T-helper 2 cell treated with Interferon-gamma antibody and Interleukin-4, amounts not matched to agents 5 μg/mL and 100 μg/mL, for 36 hours (primary cell): ENCODE measurements at regions not wholly inside any gene's neighbourhood (a gene's known extent, or its start where the extent isn't known, plus 50 kb on each side); places are given as distances from the start of the nearest gene placed in this dataset.

Experiments
- DNase-seq: peaks from one replicate; pipeline ENCODE4 v3.0.0; 2021; ENCODE audit warnings: low spot score
- H3K27ac Mint-ChIP-seq: one replicate; pipeline ENCODE4 v1.8.0; 2021; ENCODE audit warnings: mild to moderate bottlenecking, mixed read lengths
- H3K27me3 Mint-ChIP-seq: one replicate; pipeline ENCODE4 v1.8.0; 2021; ENCODE audit warnings: low read depth, mixed read lengths
- H3K36me3 Mint-ChIP-seq: one replicate; pipeline ENCODE4 v1.8.0; 2021; ENCODE audit warnings: low read depth, mixed read lengths
- H3K4me1 Mint-ChIP-seq: one replicate; pipeline ENCODE4 v1.8.0; 2021; ENCODE audit warnings: low read depth, mixed read lengths
- H3K4me3 Mint-ChIP-seq: one replicate; pipeline ENCODE4 v1.8.0; 2022; ENCODE audit warnings: mild to moderate bottlenecking, moderate library complexity, mixed read lengths
- H3K9me3 Mint-ChIP-seq: one replicate; pipeline ENCODE4 v1.8.0; 2021; ENCODE audit warnings: mixed read lengths

DNA sequence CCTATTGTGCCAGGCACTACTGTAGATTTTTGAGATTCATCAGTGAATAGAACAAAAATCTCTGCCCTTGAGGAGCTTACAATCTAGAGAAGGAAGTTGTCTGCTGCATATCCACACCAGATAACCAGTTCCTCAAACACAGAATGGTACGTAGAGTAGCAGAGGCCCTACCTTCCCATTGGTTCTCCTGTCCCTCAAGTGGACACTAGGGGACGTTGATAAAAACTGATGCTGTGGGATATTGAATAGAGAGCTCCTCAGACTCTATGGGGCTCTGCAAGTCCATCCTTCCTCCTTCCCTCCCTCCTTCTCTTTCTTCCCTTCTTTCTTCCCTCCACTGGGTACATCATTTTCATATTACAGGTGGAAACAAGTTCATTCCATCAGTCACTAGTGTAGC is 371.3 kb downstream of the PBX1 start:
- H3K4me1 Mint-ChIP-seq, result no peaks in the 10 kb centered on the region
- no peaks in the 10 kb centered on the region for H3K36me3 Mint-ChIP-seq
- no peak for DNase-seq
- no peaks in the 10 kb centered on the region for H3K9me3 Mint-ChIP-seq
- no peak overlapping the region for H3K27ac Mint-ChIP-seq
- no peak overlapping the region for H3K4me3 Mint-ChIP-seq
- H3K27me3 Mint-ChIP-seq, result no peaks in the 10 kb centered on the region

DNA sequence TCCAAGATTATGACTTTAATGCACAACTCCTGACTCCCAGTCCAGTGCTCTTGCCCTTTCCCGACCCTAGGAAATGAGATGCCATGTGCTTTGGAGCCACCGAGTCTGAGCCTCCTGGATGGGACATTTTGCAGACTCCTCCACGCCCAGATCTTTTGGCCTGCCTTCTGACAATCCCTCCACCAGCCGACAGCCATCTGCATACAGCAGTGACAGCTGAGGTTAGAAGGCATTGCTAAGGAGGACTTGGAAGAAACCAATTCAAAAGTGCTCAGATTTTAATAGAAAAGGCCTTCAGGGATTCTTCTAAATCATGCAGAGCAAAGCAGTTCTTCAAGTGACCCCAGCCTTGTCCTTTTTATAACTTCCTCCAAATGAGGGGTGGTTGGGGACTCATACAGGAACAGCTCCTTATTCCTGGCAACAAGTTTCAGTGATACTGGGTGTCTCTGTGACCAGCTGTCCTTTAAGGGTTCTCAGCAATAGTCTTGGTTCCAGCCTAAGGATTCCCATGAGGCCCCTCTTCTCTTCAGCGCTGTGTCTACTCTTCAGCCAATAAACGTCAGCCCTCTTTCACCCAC is 369.3 kb downstream of the PBX1 start:
- no peak for DNase-seq
- Mint-ChIP-seq H3K9me3 (no peaks in the 10 kb centered on the region), H3K27ac (no peak overlapping the region), H3K36me3 (no peaks in the 10 kb centered on the region), H3K27me3 (no peaks in the 10 kb centered on the region), H3K4me3 (no peak overlapping the region), H3K4me1 (no peaks in the 10 kb centered on the region)

DNA sequence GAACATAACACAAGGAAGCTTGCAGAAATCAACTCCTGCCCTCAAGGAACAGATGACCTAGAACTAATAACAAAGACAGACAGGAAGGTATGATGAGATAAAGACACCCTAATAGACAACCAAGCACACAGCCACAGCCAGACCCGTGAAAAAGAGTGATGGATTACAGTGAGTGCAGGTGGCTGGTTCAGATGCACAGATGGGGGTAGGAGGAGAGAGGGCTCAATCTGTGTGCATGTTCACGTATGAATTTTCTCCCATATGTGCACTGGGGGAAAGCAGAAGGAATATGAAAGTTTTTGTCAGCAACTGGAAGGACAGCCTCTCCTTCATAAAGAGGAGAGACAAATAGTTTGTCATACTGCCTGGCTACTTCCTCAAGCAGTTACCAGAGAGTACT is 367.1 kb downstream of the PBX1 start:
- Mint-ChIP-seq H3K9me3 (no peaks in the 10 kb centered on the region), H3K27me3 (no peaks in the 10 kb centered on the region), H3K36me3 (no peaks in the 10 kb centered on the region), H3K4me3 (no peak overlapping the region), H3K4me1 (no peaks in the 10 kb centered on the region), H3K27ac (no peak overlapping the region)
- DNase-seq, result no peak

DNA sequence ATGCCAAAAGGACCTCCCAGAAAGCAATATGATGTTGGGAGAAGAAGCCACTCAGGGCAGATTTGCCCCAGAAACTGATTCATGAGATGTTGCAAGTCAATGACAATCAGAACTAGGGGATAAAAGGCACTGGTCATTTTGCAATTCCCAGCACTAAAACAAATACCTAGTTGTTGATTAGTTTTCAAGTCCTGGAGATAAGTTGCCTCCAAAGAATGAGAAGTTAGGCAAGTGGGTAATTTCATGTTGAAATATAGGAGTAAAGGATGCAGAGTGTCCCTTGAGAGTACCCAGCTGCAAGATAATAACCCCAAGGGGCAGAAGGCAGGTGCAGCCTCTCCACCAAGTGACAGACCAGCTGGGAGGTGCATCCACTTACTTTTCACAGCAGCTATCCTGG is 363.6 kb downstream of the PBX1 start:
- Mint-ChIP-seq H3K36me3 (no peaks in the 10 kb centered on the region), H3K27me3 (no peaks in the 10 kb centered on the region), H3K9me3 (no peaks in the 10 kb centered on the region), H3K27ac (no peak overlapping the region), H3K4me3 (no peak overlapping the region), H3K4me1 (no peaks in the 10 kb centered on the region)
- DNase-seq, result no peak

DNA sequence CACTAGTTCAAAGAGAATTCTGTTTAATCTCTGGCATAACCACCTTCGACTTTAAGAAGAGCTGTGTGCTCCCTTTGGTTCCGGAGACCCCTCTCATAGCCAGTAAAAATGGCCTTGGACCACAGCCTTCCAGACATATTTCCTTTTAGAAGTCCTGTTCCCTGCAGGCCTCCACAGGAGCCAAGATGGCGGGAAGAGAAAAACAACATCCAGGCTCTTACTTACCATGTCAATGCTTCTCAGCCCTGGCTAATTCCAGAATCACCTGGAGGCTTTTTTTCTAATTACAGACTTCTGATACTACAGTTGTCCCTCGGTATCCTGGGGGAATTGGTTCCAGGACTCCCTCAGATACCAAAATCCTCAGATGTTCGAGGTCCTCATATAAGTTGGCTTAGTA is 362.5 kb downstream of the PBX1 start:
- no peaks in the 10 kb centered on the region for H3K4me1 Mint-ChIP-seq
- no peaks in the 10 kb centered on the region for H3K27me3 Mint-ChIP-seq
- DNase-seq, result no peak
- H3K36me3 Mint-ChIP-seq, result no peaks in the 10 kb centered on the region
- H3K9me3 Mint-ChIP-seq, result no peaks in the 10 kb centered on the region
- no peak overlapping the region for H3K27ac Mint-ChIP-seq
- H3K4me3 Mint-ChIP-seq, result no peak overlapping the region

DNA sequence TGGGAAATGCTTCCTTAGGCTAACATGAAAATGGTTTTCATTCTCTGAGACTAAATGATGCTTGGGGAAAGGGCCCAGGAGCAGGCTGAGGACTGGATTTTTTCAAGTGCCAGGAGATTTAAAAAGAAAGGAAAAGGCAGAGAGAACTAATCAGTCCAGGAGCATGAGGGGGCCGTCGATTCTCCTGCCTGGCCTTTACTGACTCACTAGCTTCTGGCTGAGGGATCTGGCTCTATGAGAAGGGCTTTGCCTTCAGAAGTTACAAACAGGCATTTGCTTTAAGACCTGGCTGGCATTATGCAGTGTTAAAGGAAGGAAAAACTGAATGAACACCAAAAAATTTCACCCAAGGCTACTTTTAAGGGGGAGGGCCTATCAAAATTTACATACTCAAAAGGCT is 359.2 kb downstream of the PBX1 start:
- Mint-ChIP-seq H3K9me3 (no peaks in the 10 kb centered on the region), H3K27ac (no peak overlapping the region), H3K4me1 (no peaks in the 10 kb centered on the region), H3K27me3 (no peaks in the 10 kb centered on the region), H3K4me3 (no peak overlapping the region), H3K36me3 (no peaks in the 10 kb centered on the region)
- DNase-seq, result no peak

DNA sequence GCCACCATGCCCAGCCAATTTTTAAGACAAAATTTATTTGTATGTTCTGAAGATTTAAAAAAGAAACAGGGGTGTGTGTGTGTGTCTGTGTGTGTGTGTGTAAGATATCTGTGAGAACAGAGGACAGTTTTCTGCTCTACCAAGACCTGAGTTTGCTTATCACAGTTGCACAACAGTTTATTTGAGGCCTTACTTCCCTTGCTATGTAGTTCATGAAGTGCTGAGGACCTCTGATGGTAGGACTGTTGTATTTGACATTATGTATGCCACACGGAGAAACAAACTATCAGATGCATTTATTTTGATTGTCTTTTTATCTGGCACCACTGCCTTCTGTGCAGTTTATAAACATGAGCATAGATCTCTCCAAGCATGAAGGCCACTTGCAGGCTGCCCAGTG is 355.2 kb downstream of the PBX1 start:
- no peaks in the 10 kb centered on the region for H3K27me3 Mint-ChIP-seq
- no peak for DNase-seq
- H3K4me1 Mint-ChIP-seq, result no peaks in the 10 kb centered on the region
- no peak overlapping the region for H3K4me3 Mint-ChIP-seq
- H3K9me3 Mint-ChIP-seq, result no peaks in the 10 kb centered on the region
- no peaks in the 10 kb centered on the region for H3K36me3 Mint-ChIP-seq
- no peak overlapping the region for H3K27ac Mint-ChIP-seq

DNA sequence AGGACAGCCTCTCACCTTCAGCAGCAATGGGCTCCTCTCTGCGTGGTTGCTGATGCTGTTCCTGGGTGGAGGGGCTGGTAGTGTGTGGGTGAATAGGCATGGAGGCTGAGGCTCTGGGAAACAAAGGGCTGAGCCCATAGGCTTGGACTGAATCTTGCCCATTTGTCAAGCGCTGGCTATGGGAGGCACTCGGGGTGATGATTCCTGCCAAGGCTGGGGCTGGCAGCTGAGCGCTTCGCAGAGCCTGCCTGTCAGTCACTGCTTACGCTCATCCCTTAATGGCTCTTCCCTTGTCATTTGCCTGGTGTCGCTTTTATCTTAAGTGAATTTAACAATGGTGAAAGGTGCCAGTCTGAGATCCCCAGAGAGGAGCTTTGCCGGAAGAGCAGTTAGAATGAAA is 353.3 kb downstream of the PBX1 start:
- H3K9me3 Mint-ChIP-seq, result no peaks in the 10 kb centered on the region
- no peak overlapping the region for H3K27ac Mint-ChIP-seq
- no peaks in the 10 kb centered on the region for H3K27me3 Mint-ChIP-seq

DNA sequence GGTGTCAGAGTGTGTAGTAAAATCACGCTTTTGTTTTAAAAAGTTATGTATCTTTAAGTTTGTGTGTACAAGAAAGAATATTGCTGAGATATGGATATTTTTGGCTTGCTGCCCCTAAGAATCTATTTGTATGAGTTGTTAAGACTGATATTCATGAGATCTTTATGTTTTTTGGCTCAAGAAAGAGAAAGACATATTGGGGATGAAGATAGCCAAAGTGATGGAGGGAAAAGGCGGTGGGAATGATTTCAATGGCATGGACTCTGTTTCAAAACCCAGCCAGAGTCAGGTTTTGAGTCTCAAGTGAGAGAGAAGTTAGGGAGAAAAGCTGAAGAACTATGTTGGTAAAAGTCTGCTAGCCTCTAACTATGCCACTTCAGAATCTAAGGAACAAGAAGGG is 351.7 kb downstream of the PBX1 start:
- H3K9me3 Mint-ChIP-seq, result no peaks in the 10 kb centered on the region
- DNase-seq, result no peak
- H3K4me3 Mint-ChIP-seq, result no peak overlapping the region
- no peak overlapping the region for H3K27ac Mint-ChIP-seq
- H3K4me1 Mint-ChIP-seq, result no peaks in the 10 kb centered on the region
- H3K27me3 Mint-ChIP-seq, result no peaks in the 10 kb centered on the region
- H3K36me3 Mint-ChIP-seq, result no peaks in the 10 kb centered on the region

More for the DNA sequence above, 353.3 kb downstream of the PBX1 start:
- no peak for DNase-seq
- Mint-ChIP-seq H3K4me3 (no peak overlapping the region), H3K4me1 (no peaks in the 10 kb centered on the region), H3K36me3 (no peaks in the 10 kb centered on the region)

DNA sequence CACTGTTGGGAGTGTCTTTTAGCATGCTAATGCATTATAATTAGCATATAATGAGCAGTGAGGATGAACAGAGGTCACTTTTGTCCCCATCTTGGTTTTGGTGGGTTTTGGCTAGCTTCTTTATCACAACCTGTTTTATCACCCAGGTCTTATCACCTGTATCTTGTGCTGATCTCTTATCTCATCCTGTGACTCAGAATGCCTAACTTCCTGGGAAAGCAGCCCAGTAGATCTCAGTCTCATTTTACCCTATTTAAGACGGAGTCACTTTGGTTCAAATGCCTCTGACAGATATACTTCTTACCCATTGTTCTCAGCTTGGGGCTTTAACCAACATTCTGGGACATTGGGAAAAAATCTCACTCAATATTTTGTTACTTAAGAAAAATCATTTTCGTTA is 348.7 kb downstream of the PBX1 start:
- DNase-seq, result no peak
- Mint-ChIP-seq H3K27me3 (no peaks in the 10 kb centered on the region), H3K36me3 (no peaks in the 10 kb centered on the region), H3K4me1 (no peaks in the 10 kb centered on the region), H3K9me3 (no peaks in the 10 kb centered on the region), H3K27ac (no peak overlapping the region), H3K4me3 (no peak overlapping the region)

DNA sequence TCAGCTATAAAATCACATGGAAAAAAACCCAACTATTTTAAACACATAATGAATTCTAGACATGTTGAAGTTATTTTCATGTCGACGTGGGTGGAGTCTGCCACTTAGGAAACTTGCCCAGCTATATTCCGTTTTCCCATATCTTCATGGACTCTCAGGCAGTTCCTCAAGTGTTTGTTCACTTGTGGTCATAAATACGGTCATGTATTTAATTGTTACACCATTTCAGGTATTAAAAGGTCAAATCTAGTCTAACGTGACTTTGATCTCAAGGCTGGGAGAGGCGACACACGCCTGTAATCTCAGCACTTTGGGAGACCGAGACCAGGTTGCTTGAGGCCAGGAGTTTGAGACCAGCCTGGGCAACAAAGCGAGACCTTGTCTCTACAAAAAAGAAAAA is 346.9 kb downstream of the PBX1 start:
- Mint-ChIP-seq H3K4me3 (no peak overlapping the region), H3K36me3 (no peaks in the 10 kb centered on the region), H3K27me3 (no peaks in the 10 kb centered on the region), H3K4me1 (no peaks in the 10 kb centered on the region), H3K9me3 (no peaks in the 10 kb centered on the region), H3K27ac (no peak overlapping the region)
- DNase-seq, result no peak

DNA sequence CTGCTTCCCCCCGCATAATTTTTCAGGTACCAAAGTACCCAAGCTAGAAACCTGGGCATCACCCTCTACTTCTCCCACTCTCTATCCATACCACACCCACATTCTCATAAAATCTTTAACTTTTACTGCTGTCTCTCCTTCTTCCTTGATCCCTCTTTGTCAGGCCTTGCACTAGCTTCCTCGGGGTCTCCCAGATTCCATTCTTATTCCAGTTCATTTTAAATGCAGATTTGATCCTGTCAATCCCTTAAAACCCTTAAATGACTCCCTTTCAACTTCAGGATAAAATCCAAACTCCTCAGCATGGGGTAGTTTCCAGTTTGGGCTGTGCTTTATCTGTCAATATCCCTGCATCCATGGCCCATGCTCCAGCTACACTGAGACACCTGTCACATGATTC is 343.5 kb downstream of the PBX1 start:
- H3K4me3 Mint-ChIP-seq, result no peak overlapping the region
- no peak for DNase-seq
- no peak overlapping the region for H3K27ac Mint-ChIP-seq
- H3K27me3 Mint-ChIP-seq, result no peaks in the 10 kb centered on the region
- H3K4me1 Mint-ChIP-seq, result no peaks in the 10 kb centered on the region
- peaks cover under 1% of the 10 kb centered on the region for H3K9me3 Mint-ChIP-seq
- no peaks in the 10 kb centered on the region for H3K36me3 Mint-ChIP-seq
